Bone marrow (tissue), 2 donors: ENCODE measurements at regions not wholly inside any gene's neighbourhood (a gene's known extent, or its start where the extent isn't known, plus 50 kb on each side); places are given as distances from the start of the nearest gene placed in this dataset.
"Not testable (repeated sequence)": the region's sequence is repeated elsewhere in the genome, so short reads cannot be mapped to it uniquely, and the experiment has no call there.

Source experiments
- DNase-seq, 2 donors: peaks; one replicate each; lab custom pipeline; 2025; lab: John Stamatoyannopoulos, UW

DNA sequence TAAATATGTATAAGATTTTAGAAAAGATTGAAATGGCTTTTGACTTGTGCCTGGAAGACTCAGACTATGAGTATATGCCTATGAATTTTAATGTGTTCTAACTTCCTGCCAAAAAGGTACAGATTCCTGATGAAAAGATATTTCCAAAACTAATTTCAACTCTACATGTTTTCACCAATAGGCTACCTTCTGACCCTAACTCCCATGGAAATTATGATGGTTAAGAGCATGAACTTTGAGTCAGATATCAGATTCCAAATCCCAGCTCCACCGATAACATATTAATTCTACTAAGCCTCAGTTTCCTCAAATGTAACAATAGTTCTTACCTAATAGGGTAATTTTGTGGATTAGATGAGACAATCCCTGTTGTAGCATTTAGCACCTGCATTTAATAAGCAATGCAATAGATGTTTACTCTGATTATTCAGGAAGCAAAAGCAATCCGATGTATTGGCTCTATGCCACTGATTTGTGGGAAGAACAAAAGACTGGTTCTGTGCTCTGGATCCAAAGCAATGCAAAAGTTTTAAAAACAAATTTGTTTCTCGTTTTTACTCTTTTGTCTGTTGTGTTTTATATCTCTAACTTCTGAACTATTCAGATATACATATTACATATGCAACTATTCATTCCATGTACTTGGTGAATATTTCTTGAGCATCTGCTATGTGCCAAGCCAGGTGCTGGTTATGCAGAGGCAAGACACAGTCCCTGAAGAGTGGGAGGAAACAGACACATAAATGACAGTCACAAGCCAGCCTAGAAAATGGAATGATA lies 115.4 kb downstream of the GATA6 start:
- DNase-seq: no peak

DNA sequence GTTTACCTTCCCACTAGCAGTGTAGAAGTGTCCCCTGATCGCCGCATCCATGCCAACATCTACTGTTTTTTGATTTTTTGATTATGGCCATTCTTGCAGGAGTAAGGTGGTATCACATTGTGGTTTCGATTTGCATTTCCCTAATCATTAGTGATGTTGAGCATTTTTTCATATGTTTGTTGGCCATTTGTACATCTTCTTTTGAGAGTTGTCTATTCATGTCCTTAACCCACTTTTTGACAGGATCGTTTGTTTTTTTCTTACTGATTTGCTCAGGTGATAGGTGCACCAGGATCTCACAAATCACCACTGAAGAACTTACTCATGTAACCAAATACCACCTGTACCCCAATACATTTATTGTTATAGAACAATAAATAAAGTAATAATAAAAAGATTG lies 114.5 kb downstream of the GATA6 start:
- not testable (repeated sequence) for DNase-seq

DNA sequence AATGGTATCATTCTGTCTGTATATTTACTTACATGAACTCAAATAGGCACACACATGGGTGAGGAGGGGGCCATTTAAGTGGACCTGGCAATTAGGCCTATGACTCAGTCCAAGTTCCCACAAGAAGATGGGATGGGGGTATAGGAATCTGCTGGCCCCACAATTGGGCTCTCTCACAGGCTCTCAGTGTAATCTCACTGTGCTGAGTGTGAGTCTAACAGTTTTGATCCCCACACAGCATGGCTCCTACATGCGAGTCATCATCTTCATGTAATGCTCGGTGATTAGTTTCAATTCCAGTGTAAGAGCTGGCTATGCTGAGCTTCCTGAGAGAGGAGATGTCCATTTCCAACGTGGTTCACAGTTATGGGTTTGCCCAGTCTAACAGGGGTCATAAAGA lies 114.0 kb downstream of the GATA6 start:
- no peak for DNase-seq

DNA sequence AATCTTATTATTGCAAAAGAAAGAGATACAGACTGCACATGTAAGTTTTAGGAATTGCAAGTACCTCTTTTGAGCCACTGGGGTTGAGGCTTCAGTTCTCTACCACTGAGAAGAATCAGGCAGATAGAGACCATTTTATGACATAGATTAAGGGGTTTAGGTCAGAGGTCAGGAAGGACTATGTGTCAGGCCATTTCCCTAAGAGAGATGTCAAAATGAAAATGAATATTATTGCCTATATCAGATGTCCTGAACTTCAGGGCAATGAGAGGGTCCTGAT lies 113.7 kb downstream of the GATA6 start:
- no peak for DNase-seq

DNA sequence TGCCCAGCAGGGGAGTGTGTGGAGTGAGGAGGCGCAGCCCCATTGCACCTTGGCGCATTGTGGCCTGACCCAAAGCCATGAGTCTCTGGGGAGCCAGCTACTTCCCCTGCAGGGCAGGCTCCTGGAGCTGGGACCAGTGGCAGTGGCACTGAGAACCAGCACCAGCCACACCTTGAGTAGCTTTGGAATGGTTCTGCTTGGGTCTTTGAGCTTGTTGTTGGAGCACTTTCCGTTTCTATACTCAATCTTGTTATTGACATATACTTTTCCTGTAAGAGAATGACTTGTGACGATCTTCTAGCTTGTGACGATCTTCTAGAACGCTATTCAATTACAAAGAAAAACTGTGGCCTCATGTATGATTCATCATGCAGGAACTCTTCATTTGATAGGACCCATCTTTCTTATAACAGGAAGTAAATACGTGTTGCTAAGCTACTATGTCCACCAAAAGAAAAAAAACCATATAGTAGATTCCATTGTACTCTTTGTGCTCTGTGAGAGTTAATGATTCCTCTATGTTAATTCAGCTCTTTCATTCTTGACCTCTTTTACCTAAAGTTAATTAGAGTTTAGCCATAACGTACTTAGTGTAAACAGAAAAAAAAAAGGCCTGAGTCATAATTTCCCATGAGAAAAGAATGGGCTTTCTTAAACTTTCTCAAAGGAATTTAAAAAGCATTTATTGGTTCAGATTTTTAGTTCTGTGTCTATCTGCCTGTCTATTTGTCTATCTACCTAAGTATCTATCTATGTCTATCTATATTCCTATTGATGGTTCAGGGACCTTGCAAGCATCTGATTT lies 113.1 kb downstream of the GATA6 start:
- DNase-seq: no peak

DNA sequence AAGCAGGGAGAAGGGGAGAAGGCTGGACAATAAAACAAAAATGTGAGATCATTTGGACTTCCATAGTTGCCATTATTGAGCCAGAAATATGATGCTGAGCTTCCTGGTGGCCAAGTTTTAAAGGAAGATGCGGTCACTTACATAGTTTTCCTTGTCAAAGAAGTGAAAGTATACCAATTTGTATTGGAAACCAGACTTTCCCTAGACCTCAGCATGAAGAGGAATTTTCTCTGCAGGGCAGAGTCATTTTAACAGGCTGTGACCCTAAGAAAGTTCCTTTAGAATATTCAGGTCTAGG lies 111.0 kb downstream of the GATA6 start:
- no peak for DNase-seq

DNA sequence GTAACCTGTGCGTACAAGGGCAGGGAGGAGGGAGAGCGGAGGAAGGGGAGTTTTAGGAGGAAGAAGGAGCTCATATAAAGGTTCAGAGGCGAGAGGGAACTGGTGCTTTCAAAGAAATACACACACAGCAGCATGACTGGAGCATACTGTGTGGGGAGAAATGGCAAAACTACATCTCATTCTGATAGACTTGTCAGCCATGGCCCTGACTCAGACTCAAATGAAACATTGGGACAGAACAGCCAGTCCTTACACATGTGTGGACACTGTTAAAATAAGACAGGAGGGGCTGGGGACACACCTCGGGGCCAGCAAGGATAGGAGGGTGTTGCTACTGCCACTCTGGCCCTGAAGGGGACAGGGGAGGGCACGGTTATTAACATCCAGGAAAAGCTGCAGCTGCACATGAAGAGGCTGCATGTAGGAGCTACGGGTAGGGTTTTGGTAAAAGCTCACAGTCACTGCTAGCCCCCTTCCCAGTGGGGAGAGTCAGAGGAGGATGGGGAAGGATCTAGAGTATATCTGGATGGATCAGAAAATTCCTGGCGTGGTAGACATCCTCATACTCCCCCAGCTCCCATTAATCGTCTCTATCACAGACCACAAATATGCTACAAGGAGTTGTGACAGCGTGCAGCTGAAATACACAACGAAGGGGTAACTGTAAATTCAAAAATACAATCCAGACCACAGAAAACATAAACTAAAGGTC lies 110.5 kb downstream of the GATA6 start:
- DNase-seq: no peak

- DNase-seq: no peak
Measured at GRCh38 chr18:22278798-22279197, 109.4 kb downstream of the GATA6 start.

GRCh38 chr18:22277758-22278157 lies 108.4 kb downstream of the GATA6 start:
- DNase-seq: no peak

GRCh38 chr18:22276334-22276713 lies 106.9 kb downstream of the GATA6 start:
- DNase-seq: no peak

- no peak for DNase-seq
Measured at GRCh38 chr18:22275706-22276333, 106.4 kb downstream of the GATA6 start.

DNA sequence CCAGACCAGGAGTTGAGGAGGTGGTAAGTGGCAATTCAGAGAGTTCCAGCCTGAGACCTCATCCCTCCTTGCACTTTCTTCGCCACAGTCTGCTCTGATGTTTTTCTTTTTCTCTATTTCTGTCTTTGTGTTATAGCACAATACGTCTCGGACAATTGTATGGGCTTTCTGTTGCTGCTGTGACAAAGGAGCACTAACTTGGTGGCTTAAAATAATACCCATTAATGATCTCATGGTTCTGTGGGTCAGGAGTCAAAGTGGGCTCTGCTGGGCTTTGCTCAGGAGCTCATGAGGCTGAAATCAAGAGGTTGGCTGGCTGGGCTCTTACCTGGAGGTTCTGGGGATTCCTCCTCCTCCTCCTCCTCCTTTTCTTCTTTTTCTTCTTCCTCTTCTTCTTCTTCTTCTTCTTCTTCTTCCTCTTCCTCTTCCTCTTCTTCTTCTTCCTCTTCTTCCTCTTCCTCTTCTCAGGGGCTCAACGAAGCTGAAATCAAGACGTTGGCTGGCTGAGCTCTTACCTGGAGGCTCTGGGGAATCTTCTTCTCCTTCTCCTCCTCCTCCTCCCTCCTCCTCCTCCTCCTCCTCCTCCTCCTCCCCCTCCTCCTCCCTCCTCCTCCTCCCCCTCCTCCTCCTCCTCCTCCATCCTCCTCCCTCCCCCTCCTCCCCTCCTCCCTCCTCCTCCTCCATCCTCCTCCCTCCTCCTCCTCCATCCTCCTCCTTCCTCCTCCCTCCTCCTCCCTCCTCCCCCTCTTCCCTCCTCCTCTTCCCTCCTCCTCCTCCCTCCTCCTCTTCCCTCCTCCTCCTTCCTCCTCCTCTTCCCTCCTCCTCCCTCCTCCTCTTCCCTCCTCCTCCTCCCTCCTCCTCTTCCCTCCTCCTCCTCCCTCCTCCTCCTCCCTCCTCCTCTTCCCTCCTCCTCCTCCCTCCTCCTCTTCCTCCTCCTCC lies 104.0 kb downstream of the GATA6 start:
- no peak for DNase-seq

DNA sequence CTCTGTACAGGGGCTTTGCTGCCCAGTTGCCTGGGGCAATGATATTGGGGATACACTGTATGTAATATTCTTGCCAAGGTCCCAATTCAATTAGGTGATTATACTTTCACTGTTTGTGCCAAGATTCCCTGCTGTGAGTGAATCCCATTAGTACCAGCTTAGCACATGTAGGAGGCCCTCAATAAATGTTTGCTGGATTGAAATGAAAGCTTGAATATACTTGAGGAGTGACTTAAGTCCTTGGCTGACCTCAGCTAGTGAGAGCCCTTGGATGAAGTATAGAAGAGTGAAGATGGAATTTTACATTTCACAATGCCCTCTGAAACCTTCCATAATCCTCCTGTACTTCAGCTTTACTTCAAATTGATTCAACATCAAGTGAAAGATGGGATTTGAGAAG lies 102.9 kb downstream of the GATA6 start:
- DNase-seq: no peak

DNA sequence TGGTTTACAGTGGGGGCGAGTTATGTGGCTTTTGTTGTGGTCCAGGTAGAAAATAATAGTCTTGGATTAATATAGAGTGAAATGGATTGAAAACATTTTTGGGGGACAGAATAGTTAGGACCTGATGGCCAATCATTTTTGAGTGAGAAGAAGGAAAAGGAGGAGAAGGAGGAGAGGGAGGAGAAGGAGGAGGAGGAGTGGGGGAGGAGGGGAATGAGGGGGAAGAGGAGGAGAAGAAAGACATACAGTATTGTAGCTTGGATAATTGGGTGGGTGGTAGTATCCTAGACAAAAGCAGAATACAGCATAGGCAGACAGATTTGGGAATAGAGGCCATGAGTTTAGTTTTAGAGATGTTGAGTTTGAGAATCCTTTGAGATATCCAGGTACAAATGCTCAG lies 101.6 kb downstream of the GATA6 start:
- no peak for DNase-seq

DNA sequence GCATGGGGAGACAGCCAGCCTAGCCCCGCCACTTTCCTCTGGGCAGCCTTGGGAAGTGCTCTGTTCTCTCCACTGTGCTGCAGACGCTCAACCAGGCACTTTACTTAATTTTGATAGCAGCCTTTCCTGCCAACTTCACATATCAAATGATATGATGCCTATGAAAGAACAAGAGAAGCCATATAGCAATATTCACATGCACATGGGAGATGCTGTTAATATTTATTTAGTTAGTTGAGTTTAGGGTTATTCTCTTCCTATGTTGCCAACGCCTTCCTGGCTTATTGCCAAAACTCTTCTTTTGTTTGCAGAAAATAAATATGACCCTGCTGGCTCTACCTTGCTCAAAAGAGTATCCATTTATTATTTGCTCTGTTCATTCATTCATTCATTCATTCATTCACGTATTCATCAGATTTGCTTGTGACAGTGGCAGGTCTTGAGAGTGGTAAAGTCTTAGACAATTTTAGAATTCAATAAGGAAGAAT lies 99.3 kb downstream of the GATA6 start:
- DNase-seq: no peak

- no peak for DNase-seq
Measured at GRCh38 chr18:22267697-22268096, 98.3 kb downstream of the GATA6 start.

- DNase-seq: no peak
Measured at GRCh38 chr18:22267225-22267624, 97.8 kb downstream of the GATA6 start.

- DNase-seq: no peak
Measured at GRCh38 chr18:22265838-22266237, 96.4 kb downstream of the GATA6 start.

- DNase-seq: no peak
Measured at GRCh38 chr18:22260208-22260820, 90.9 kb downstream of the GATA6 start.

DNA sequence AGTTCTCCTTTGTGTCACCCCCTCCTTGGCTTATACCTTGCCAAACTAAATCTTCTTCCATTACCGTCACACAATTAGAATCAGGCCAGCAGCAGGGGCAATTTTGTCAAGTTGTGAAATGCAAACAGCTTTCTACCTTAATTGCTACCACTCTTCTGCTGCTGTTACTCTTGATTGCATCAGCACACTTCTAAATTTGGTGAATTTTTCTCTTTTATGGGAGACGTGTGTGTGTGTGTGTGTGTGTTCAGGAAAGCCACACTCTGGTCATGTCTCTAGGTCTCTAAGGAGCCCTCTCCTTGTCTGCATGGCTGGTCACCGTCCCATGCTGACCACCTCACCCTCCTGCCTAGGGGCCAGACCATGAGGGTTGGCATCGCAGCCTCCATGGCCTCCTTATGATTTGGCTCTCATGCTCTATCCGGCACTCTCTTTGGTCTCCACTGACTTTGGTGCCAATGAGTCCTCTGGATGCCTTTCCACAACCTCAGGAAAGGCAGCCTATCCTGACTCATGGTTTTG lies 87.7 kb downstream of the GATA6 start:
- no peak for DNase-seq

GRCh38 chr18:22254088-22254487 lies 84.7 kb downstream of the GATA6 start:
- no peak for DNase-seq
